Gastrocnemius medialis (tissue), 4 donors: ENCODE measurements at regions not wholly inside any gene's neighbourhood (a gene's known extent, or its start where the extent isn't known, plus 50 kb on each side); places are given as distances from the start of the nearest gene placed in this dataset.

ENCODE experiments used
- POLR2A ChIP-seq, 2 donors: fragments of 450-650 bp; IDR thresholded peaks; one replicate each; pipeline ENCODE4 v1.6.1; 2017; ENCODE audit warnings: antibody characterized with exemption in 2 of 2, mild to moderate bottlenecking in 2 of 2, moderate library complexity in 2 of 2
- TF ChIP-seq, protein P1 (sequence below), 5 experiments: fragments of 450-650 bp in 3 of 5; fragments of 200-600 bp in 2 of 5; sonication (generic) in 2 of 5; IDR thresholded peaks in 4 of 5; conservative IDR thresholded peaks in 1 of 5; 1 replicate in 4 of 5; 2 replicates in 1 of 5; pipeline ENCODE4 v1.5.1; 2016 to 2019; ENCODE audit warnings: antibody characterized with exemption in 5 of 5, mild to moderate bottlenecking in 3 of 5, moderate library complexity in 3 of 5

- TF ChIP-seq, protein P1, sequence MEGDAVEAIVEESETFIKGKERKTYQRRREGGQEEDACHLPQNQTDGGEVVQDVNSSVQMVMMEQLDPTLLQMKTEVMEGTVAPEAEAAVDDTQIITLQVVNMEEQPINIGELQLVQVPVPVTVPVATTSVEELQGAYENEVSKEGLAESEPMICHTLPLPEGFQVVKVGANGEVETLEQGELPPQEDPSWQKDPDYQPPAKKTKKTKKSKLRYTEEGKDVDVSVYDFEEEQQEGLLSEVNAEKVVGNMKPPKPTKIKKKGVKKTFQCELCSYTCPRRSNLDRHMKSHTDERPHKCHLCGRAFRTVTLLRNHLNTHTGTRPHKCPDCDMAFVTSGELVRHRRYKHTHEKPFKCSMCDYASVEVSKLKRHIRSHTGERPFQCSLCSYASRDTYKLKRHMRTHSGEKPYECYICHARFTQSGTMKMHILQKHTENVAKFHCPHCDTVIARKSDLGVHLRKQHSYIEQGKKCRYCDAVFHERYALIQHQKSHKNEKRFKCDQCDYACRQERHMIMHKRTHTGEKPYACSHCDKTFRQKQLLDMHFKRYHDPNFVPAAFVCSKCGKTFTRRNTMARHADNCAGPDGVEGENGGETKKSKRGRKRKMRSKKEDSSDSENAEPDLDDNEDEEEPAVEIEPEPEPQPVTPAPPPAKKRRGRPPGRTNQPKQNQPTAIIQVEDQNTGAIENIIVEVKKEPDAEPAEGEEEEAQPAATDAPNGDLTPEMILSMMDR (IDR thresholded peaks at IDR 0.05 in 4 of 5, conservative IDR thresholded peaks at IDR 0.05 in 1 of 5): no peak
- no peak for TF ChIP-seq POLR2A (IDR thresholded peaks at IDR 0.05)
Observed at GRCh38 chr22:49320714-49321476, 506.8 kb downstream of the BRD1 start.
